ENCODE measurements at regions not wholly inside any gene's neighbourhood (a gene's known extent, or its start where the extent isn't known, plus 50 kb on each side); places are given as distances from the start of the nearest gene placed in this dataset.

GRCh38 chr4:100880011-100880410 lies 362.2 kb upstream of the EMCN start:
- no peak for TF ChIP-seq POLR2AphosphoS5 (IDR thresholded peaks at IDR 0.05; ENCODE audit: insufficient read depth, low read depth, low read length)
- no peak for TF ChIP-seq CTCF (IDR thresholded peaks at IDR 0.05; ENCODE audit: extremely low read depth in 1 of 2, insufficient read depth in 1 of 2, low read depth in 1 of 2, low read length in 2 of 2)
- no peak for TF ChIP-seq POLR2A (IDR thresholded peaks at IDR 0.05; ENCODE audit: low read depth, low read length)
- no peak for TF ChIP-seq EZH2 (IDR thresholded peaks at IDR 0.05; ENCODE audit: borderline replicate concordance, low read depth, low read length, severe bottlenecking)
- no peak for TF ChIP-seq MAX (IDR thresholded peaks at IDR 0.05; ENCODE audit: insufficient read depth, insufficient read length)

Measured in endothelial cell of umbilical vein (primary cell).